ENCODE measurements at regions not wholly inside any gene's neighbourhood (a gene's known extent, or its start where the extent isn't known, plus 50 kb on each side); places are given as distances from the start of the nearest gene placed in this dataset.
A peak's percentile ranks its signal among the peaks of the same experiment; 100 is the strongest.

GRCh38 chr3:157631478-157631877 is 128.3 kb upstream of the VEPH1 start:
- Mint-ChIP-seq H3K27me3 (peaks cover 26% of the 10 kb centered on the region), H3K27ac (no peak overlapping the region), H3K4me3 (no peak overlapping the region), H3K9me3 (no peaks in the 10 kb centered on the region), H3K4me1 (no peaks in the 10 kb centered on the region)
- no peak for DNase-seq
- no peak for ATAC-seq

DNA sequence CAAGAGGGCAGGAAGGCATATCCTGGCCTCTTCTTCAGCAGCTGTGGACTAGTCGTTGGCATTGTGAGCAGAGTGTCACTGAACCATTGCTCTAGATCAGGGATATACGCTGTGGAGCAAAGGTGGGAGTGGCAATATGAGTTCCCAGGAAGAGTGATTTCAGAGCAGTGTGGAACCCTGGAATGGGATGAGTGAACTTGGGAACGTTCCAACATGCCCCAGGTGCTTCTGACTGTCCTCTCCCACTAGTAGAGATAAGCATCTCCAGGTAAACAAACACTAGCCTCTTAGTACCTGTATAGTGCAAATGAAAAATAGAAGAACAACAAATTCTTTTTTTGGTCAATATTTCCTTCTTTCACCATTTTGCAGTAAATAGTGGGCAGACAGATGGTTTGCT is 123.6 kb upstream of the VEPH1 start:
- no peak overlapping the region for H3K4me3 Mint-ChIP-seq
- no peak overlapping the region for H3K27ac Mint-ChIP-seq
- H3K4me1 Mint-ChIP-seq, result no peaks in the 10 kb centered on the region
- DNase-seq, result no peak
- H3K9me3 Mint-ChIP-seq, result no peaks in the 10 kb centered on the region
- H3K27me3 Mint-ChIP-seq, result peaks cover 22% of the 10 kb centered on the region
- no peak for ATAC-seq

DNA sequence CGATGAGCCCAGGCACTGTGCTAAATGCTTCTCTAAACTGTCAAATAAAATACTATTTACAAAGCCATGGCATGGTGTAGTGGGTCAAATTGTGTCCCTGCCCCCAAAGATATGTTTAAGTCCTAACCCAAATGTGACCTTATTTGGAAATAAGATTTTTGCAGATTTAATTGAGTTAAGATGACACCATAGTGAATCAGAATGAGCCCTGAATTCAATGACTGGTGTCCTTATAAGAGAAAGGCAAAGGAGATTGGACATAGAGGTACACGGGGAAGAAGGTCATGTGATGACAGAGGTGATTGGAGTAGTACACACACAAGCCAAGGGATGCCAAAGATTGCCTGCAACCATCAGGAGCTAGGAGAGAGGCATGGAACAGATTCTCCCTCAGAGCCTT is 121.6 kb upstream of the VEPH1 start:
- no peak overlapping the region for H3K27ac Mint-ChIP-seq
- H3K27me3 Mint-ChIP-seq, result peaks cover 10% of the 10 kb centered on the region
- ATAC-seq (no peak), DNase-seq (no peak)
- H3K4me1 Mint-ChIP-seq, result no peaks in the 10 kb centered on the region
- no peaks in the 10 kb centered on the region for H3K9me3 Mint-ChIP-seq
- no peak overlapping the region for H3K4me3 Mint-ChIP-seq

- DNase-seq (no peak), ATAC-seq (no peak)
- H3K4me3 Mint-ChIP-seq, result no peak overlapping the region
- no peaks in the 10 kb centered on the region for H3K27me3 Mint-ChIP-seq
- no peaks in the 10 kb centered on the region for H3K4me1 Mint-ChIP-seq
- no peaks in the 10 kb centered on the region for H3K9me3 Mint-ChIP-seq
- H3K27ac Mint-ChIP-seq, result no peak overlapping the region
These were observed 115.7 kb upstream of the VEPH1 start for GRCh38 chr3:157618886-157619285.

GRCh38 chr3:157618075-157618760 is 115.0 kb upstream of the VEPH1 start:
- DNase-seq (no peak), ATAC-seq (peak; percentile 74)
- Mint-ChIP-seq H3K9me3 (no peaks in the 10 kb centered on the region), H3K4me3 (no peak overlapping the region), H3K4me1 (no peaks in the 10 kb centered on the region), H3K27ac (no peak overlapping the region), H3K27me3 (no peaks in the 10 kb centered on the region)

DNA sequence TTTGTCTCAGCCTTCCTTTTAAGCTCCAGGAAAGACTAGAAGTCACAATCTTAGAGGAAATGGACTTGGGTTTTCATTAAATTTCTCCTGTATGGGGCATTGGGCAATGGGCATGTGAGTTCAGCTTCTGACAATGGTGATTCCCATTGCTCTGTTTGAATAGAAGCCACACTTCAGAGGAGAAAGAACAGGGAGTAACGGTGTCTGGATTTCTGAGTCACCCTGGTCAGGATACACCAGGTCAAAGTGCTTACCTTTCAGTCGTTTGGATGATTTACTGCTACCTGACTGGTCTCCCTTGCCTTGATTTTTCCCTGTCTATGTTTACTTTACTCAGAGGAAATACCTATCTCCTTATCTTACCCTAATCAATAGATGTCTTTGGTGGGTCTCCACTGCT is 111.7 kb upstream of the VEPH1 start:
- DNase-seq, result no peak
- no peaks in the 10 kb centered on the region for H3K9me3 Mint-ChIP-seq
- no peak overlapping the region for H3K4me3 Mint-ChIP-seq
- H3K27me3 Mint-ChIP-seq, result no peaks in the 10 kb centered on the region
- ATAC-seq, result no peak
- peaks cover 7% of the 10 kb centered on the region for H3K4me1 Mint-ChIP-seq
- H3K27ac Mint-ChIP-seq, result no peak overlapping the region

DNA sequence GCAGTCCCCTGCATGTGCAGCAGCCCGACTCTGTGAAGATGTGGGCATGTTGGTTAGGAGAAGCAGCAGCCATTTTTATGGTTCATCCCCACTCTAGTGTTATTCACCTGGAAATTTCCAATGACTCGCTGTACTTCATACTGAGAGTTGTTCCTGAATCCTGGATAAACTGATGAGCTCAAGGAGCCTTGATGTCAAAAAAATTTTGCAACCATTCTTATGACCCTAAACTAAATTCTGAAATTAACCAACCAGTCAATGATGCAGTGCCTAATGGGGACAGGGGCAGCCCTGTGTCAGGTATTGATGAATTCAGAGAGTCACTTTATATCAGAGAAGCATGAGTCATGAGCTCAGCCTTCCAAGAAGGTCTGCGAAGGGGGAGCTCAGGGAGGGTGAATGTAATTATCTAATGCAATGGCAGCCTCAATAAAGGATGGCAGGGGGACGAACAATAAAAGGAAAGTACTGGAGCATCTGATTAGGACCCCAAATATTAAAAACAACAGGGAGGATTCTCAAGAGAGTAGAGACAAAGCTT is 108.4 kb upstream of the VEPH1 start:
- peaks cover 18% of the 10 kb centered on the region for H3K4me1 Mint-ChIP-seq
- ATAC-seq (no peak), DNase-seq (no peak)
- H3K27ac Mint-ChIP-seq, result no peak overlapping the region
- H3K4me3 Mint-ChIP-seq, result no peak overlapping the region
- H3K27me3 Mint-ChIP-seq, result peaks cover 16% of the 10 kb centered on the region
- no peaks in the 10 kb centered on the region for H3K9me3 Mint-ChIP-seq

DNA sequence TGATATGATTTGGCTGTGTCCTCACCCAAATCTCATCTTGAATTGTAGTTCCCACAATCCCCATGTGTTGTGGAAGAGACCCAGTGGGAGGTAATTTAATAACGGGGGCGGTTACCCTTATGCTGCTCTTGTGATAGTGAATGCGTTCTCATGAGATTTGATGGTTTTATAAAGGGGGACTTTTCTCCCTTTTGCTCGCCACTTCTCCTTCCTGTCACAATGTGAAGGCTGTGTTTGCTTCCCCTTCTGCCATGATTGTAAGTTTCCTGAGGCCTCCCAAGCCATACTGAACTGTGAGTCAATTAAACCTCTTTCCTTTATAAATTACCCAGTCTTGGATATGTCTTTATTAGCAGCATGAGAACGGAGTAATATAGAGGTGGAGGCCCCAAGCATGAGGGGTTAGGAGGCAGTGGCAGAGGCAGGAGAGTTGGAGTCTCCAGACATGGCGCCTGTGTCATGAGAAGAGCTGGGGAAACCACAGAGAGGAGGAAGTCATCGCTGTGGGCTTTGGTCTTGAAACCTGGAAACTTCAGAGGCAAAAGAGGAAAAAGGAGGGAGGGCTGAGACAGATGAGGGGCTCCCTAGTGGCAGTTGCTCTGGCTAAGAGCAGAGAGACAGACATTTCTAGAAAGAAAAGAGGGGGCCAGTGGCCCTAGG is 107.8 kb upstream of the VEPH1 start:
- H3K4me3 Mint-ChIP-seq, result no peak overlapping the region
- H3K27me3 Mint-ChIP-seq, result peaks cover 19% of the 10 kb centered on the region
- no peak for DNase-seq
- no peak for ATAC-seq
- H3K4me1 Mint-ChIP-seq, result peaks cover 20% of the 10 kb centered on the region
- H3K27ac Mint-ChIP-seq, result no peak overlapping the region
- H3K9me3 Mint-ChIP-seq, result no peaks in the 10 kb centered on the region

DNA sequence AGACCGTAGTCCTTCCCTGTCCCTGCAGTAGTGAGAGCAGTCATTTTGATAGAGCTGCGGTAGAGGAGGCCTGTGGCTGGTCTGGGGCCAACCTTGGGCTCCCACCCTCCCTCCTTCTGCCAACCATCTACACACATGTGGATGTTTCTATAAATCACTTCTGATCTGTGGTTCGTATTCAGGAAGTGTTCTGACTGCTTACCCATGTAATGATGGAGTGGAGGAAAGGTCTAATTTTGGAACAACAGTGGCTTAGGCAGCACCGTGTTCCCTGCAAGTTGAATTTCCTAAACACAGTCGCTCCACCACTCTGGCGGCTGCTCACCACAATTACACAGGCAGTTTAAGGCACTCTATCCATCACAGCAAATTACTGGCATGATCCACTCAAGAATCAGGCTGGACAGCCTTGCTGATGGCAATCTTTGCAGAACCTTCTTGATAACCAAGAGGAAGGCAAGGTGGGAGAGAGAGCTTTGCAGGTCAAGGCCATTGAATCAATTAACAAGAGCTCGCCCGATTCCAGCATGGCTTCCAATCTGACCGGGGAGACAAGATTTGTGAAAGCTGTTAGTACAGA is 104.7 kb upstream of the VEPH1 start:
- H3K27ac Mint-ChIP-seq, result no peak overlapping the region

GRCh38 chr3:157606852-157607197 is 103.6 kb upstream of the VEPH1 start:
- no peaks in the 10 kb centered on the region for H3K9me3 Mint-ChIP-seq
- H3K27ac Mint-ChIP-seq, result no peak overlapping the region
- peaks cover 19% of the 10 kb centered on the region for H3K27me3 Mint-ChIP-seq
- H3K4me1 Mint-ChIP-seq, result peaks cover 20% of the 10 kb centered on the region
- DNase-seq, result no peak
- H3K4me3 Mint-ChIP-seq, result no peak overlapping the region
- ATAC-seq, result no peak

More for the DNA sequence above, 104.7 kb upstream of the VEPH1 start:
- Mint-ChIP-seq H3K27me3 (peaks cover 19% of the 10 kb centered on the region), H3K9me3 (no peaks in the 10 kb centered on the region), H3K4me1 (peaks cover 20% of the 10 kb centered on the region), H3K4me3 (no peak overlapping the region)
- DNase-seq (no peak), ATAC-seq (no peak)

- Mint-ChIP-seq H3K4me3 (no peak overlapping the region), H3K9me3 (no peaks in the 10 kb centered on the region), H3K27ac (no peak overlapping the region), H3K4me1 (peaks cover 17% of the 10 kb centered on the region), H3K27me3 (peaks cover 19% of the 10 kb centered on the region)
- ATAC-seq (peak; percentile 88), DNase-seq (peak; percentile 62 to 71)
These were observed 103.0 kb upstream of the VEPH1 start for GRCh38 chr3:157606011-157606851.

GRCh38 chr3:157605356-157605755 is 102.1 kb upstream of the VEPH1 start:
- ATAC-seq (no peak), DNase-seq (no peak)
- H3K4me3 Mint-ChIP-seq, result no peak overlapping the region
- peaks cover 19% of the 10 kb centered on the region for H3K27me3 Mint-ChIP-seq
- no peak overlapping the region for H3K27ac Mint-ChIP-seq
- H3K9me3 Mint-ChIP-seq, result no peaks in the 10 kb centered on the region
- H3K4me1 Mint-ChIP-seq, result peaks cover 12% of the 10 kb centered on the region

GRCh38 chr3:157602424-157602823 is 99.2 kb upstream of the VEPH1 start:
- Mint-ChIP-seq H3K4me3 (no peak overlapping the region), H3K4me1 (peaks cover 6% of the 10 kb centered on the region), H3K27ac (no peak overlapping the region), H3K9me3 (no peaks in the 10 kb centered on the region), H3K27me3 (peaks cover 13% of the 10 kb centered on the region)
- no peak for DNase-seq
- no peak for ATAC-seq

DNA sequence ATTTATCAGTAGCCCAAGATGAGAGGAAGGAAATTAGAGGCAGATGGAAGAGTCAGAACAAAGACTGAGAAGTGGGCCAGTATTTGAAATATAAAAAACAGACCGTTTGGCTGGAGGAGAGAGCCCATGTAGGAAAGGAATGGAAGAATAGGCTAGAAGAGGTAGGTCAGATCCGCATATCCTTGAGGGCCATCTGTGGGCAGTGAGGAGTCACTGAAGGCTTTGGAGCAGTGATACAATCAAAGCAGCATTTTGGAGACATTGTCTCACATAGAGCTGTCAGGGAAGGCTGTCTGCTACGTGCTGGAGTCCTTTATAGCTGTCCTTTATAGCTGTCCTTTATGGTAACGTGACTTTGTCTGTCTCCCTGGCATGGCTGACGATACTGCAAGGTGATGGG is 92.0 kb upstream of the VEPH1 start:
- Mint-ChIP-seq H3K27me3 (peaks cover 29% of the 10 kb centered on the region), H3K4me1 (no peaks in the 10 kb centered on the region), H3K27ac (no peak overlapping the region), H3K9me3 (no peaks in the 10 kb centered on the region), H3K4me3 (no peak overlapping the region)
- DNase-seq, result no peak
- ATAC-seq, result no peak

DNA sequence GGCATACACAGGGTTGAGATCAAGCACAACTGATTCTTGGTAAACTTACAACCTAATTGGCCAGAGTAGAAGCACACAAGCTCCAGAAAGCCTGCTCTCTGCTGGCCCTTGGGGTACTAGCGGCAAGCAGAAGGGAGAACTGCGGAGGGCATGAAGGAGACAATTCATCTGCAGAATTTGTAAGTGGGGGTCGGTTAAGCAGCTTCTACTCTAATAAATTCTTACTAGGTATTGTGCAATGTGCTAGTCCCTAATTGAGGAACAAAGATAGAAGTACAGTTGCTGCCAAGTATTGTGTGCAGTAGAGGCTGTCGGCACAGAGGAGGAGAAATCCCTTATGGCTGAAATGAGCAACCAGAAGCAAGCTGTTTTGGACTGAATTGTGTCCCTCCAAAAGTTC is 91.2 kb upstream of the VEPH1 start:
- H3K27ac Mint-ChIP-seq, result no peak overlapping the region
- H3K4me1 Mint-ChIP-seq, result no peaks in the 10 kb centered on the region
- H3K4me3 Mint-ChIP-seq, result no peak overlapping the region
- ATAC-seq (no peak), DNase-seq (no peak)
- H3K27me3 Mint-ChIP-seq, result peaks cover 29% of the 10 kb centered on the region
- no peaks in the 10 kb centered on the region for H3K9me3 Mint-ChIP-seq

DNA sequence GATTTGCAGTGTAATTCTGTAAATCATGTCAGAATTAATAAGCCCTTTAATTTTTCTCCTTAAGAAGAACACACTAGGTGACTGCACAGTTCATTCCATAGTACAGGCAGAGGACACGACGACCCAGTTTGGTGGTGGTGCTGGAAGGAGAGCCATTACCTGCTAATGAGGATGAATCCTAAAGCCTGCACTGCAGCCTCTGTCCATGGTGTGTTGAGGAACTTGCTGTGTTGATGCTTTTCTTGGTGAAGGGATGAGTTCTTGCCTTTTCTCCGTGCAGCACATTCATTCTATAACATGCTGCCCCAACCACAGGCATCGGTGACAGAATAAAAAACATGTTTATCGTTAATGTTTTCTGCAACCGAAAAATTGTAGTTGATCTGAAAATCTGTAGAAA is 89.6 kb upstream of the VEPH1 start:
- Mint-ChIP-seq H3K4me1 (no peaks in the 10 kb centered on the region), H3K4me3 (no peak overlapping the region), H3K27ac (no peak overlapping the region), H3K27me3 (peaks cover 29% of the 10 kb centered on the region), H3K9me3 (no peaks in the 10 kb centered on the region)
- ATAC-seq, result no peak
- no peak for DNase-seq
